ENCODE measurements at regions not wholly inside any gene's neighbourhood (a gene's known extent, or its start where the extent isn't known, plus 50 kb on each side); places are given as distances from the start of the nearest gene placed in this dataset.

DNA sequence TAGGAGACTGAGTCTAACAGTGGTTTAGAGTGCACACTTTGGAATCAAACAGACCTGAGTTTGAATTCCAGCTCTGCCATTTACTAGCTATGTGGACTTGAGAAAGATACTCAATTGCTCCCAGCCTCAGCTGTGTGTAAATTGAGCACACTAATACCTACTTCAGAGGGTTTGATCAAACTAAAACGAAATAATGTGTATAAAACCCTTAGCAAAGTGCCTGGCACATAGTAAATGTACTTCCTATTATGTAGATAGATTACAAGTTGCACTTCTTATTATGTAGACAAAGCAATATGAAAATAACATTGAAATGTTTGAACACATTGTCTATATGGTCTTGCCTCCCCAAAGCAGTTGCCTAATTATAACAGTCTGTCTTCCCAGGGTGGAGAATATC, 180.6 kb downstream of the ANXA2 start:
- no peak for DNase-seq

GRCh38 chr15:60218256-60218655, 179.5 kb downstream of the ANXA2 start:
- DNase-seq: no peak

DNA sequence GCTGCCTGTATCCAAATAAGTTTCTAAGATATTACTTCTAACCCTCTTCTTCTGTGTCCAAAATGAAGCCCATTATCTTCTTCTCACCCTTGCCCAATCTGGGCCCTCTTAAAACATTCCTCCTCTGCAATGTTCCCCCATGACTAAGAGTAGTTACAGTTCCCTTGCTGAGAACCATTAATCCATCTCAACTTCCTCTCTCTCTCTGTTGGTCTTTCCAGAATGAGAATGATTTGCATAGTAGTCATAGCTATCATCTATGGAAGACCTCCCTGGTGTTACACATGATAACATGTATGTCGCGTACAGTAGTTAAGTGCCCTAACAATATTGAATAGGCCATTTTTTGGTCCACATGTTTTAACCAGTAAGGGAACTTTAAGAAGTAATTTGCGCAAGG, 177.9 kb downstream of the ANXA2 start:
- DNase-seq: no peak

GRCh38 chr15:60221356-60221755, 176.4 kb downstream of the ANXA2 start:
- DNase-seq: no peak

DNA sequence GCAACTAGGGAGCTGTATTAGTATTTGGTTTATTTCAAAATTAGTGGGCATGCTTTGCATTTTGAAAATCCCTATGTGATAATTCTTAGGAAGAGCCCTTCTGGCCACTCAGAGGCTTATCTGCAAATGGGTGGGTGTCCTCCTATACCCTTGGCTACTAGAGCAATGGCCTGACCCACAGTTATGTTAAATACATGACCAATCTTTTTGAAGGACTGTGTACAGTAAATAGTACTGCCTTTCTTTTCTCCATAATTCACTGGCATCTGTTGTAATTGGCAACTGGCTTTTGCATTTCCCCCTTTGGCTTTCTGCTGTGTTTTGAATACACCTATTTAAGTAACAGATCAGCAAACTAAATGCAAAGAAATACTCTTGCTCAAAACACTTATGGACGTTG, 175.4 kb downstream of the ANXA2 start:
- DNase-seq: no peak

DNA sequence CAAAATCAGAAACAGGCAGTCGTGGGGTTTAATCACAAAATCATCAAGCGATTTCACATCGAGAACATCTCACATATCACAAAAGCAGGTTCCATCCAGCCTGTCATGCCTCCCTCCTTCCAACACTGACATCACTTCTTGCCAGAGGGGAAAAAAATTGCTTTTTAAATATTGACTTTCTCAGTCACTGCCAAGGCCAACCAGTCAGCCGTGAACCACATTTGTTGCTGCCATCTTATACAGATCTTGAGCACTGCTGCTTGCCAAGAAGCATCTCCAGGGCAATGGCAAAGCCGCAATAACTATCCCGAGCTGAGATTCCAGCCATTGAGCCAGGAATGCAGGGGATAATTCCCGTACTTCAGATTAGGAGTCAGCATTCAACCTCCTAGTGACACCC, 174.6 kb downstream of the ANXA2 start:
- no peak for DNase-seq

GRCh38 chr15:60226924-60227323, 170.9 kb downstream of the ANXA2 start:
- DNase-seq: no peak

DNA sequence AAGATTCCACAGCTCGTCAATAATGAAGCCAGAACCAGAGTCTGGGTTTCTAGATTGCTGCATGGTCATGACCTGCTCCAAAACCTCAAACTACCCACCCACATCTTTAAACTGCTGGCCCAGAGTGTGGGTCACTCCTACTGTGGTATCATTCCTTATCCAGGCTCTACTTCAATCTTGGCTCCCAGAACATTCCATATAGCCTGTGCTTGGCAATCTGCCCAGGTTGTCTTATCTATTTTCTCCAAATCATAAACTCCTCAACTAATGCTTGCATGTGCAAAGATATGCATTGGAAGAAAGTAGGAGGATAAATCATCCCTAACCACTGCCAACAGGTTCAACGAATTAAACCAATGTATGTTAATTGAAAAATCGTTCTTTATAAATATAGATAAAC, 169.7 kb downstream of the ANXA2 start:
- DNase-seq: no peak

DNA sequence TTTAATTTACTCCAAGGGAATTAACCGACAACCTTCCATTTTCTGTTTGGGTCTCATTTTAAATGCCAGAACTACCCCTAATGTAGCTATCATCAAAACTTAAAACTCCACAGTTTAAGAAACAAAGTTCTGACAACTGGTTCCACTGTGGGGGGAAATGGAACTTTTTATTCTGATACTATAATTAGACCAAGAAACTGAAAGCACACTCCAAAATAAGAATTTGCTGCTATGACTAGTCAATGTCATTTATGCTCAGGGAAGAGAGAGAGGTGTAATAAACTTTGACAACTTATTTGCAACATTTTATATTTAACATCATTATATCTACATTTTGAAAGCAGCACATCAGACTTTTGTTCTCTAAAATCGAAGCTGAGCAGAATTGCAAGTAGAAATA, 169.2 kb downstream of the ANXA2 start:
- DNase-seq: no peak

- no peak for DNase-seq
These were observed 161.7 kb downstream of the ANXA2 start for GRCh38 chr15:60235951-60236710.

DNA sequence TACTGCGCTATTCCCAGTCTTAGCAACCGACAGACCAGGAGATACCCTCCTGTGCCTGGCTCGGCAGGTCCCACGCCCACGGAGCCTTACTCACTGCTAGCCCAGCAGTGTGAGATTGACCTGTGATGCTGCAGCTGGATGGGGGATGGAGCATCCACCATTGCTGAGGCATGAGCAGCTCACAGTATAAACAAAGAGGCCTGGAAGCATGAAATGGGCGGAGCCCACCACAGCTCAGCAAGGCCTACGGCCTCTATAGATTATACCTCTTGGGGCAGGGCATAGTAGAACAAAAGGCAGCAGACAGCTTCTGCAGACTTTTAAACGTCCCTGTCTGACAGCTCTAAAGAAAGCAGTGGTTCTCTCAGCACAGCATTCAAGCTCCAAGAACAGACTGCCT, 160.3 kb downstream of the ANXA2 start:
- DNase-seq: no peak

- DNase-seq: no peak
These were observed 154.0 kb downstream of the ANXA2 start for GRCh38 chr15:60243769-60244168.

DNA sequence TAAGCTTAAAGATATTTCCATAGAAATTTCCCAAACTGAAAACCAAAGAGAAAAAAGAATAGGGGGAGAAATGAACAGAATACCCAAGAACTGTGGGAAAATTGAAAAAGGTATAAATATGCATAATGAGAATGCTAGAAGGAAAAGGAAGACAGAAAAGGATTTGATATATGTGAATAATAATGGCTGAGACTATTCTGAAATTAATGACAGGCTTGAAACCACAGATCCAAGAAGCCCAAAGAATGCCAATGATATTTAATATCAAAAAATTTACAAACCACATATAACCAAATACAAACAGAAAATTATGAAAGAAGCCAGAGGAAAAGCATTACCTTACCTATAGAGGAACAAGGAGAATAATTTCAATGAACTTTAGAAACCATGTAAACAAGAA, 153.0 kb downstream of the ANXA2 start:
- DNase-seq: no peak

DNA sequence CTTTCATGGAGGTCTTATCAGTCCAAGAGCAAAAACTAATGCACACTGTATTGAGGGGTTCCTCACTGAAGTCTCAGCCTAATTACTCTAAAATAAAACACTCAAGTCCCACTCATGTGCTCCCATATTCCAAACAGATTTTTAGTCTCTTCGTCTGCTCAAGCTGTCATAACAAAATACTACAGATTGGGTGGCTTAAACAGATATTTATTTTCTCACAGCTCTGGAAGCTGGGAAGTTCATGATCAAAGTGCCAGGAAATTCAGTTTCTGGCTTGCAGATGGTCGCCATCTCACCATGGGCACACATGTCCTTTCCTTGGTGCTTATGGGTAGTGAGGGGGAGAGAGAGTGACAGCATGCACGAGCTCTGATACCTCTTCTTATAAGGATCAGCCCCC, 147.5 kb downstream of the ANXA2 start:
- DNase-seq: no peak

- no peak for DNase-seq
These were observed 146.3 kb downstream of the ANXA2 start for GRCh38 chr15:60251300-60252070.

DNA sequence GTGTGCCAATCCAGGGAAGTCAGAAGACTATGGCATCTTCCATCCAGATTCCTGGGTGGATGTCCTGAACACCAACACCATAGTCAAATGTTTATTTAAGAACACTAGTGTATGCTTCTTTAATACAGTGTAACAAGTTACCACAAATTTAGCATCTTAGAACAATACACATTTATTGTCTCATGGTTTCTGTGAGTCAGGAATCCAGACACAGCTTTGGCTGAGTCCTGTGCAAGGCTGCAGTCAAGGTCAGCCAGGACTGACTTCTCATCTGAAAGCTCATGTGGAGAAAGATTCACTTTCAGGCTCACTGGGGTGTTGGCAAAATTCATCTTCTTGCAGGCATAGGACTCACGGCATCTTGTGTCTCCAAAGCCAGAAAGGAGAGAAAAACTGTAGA, 143.4 kb downstream of the ANXA2 start:
- no peak for DNase-seq

DNA sequence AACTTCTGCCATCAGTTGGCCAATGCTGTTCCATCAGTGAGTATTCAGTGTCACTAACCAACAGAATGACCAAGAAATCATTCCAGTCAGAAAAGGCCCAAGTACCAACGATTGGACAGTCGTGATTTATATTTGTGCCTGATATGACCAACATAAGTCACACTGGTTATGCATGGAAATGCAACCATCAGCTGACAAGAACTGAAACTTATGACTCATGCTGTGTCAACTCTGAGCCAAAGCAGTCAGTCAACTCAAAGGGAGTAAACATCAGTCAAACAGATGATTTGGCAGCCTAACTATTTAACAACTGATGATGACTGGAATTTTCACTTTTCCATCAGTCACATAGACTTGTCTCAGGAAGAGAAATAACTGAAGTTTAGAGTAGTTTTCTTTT, 142.4 kb downstream of the ANXA2 start:
- DNase-seq: peak; percentile 34

DNA sequence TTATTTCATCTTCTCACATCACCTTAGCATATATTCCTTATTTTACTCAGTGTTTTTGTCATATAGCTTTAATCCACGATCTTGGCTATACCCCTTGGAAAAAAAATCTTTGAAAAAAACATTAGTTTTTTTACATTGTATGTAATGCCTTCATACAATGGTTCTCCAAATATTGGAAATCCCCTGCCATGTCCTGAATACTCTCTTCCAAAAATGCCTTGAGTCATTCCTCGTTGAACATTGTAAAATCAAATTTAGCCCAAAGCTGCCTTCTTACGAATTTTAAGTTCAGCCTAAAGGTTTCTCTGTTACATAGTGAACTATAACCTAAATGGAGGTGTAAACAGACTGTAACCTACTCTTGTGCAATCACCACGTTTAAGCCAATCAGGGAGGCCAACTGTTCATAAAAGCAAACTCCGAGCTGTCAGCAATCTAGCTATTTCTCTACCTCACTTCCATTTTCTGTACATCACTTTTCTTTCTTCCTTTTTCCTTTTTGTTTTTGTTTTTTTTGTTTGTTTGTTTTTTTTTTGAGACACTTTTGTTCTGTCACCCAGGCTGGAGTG, 140.1 kb downstream of the ANXA2 start:
- no peak for DNase-seq

DNA sequence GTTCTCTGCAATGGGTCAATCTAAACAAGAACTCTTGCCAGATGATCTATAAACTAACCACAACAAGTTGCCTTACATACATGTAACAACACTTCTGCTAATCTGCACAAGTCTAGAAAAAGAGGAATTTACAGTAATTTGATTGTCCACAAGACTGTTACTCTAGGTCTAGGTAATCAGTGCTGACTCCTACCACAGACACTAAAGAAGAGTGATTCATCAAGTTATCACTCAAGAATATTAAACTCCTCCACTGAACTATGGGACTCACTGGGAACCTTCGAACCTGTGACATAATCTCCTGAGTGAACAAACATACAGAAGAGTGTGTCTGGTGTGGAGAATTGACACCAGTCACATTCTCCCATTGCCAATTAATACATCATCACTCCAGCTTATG, 138.3 kb downstream of the ANXA2 start:
- no peak for DNase-seq

GRCh38 chr15:60264088-60264487, 133.7 kb downstream of the ANXA2 start:
- no peak for DNase-seq

- DNase-seq: no peak
These were observed 133.2 kb downstream of the ANXA2 start for GRCh38 chr15:60264566-60264965.

DNA sequence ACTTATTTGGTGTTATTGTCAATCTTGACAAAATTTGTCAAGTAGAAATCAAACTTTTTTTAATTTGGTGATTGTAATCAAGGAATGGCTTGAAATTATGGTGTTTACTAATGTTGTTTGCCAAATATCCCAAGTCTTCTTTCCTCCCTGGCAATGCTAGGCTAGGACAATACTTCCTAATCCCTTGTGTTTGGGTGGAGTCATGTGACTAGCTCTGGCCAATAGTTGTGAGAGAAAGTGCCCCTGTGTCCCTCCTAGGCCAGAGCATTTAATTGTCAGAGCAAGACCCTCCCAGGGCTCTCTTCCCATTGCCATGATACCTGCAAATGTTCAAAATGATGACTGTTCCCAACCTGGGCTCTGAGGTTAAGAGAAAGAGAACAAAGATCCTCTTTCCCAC, 132.7 kb downstream of the ANXA2 start:
- no peak for DNase-seq

DNA sequence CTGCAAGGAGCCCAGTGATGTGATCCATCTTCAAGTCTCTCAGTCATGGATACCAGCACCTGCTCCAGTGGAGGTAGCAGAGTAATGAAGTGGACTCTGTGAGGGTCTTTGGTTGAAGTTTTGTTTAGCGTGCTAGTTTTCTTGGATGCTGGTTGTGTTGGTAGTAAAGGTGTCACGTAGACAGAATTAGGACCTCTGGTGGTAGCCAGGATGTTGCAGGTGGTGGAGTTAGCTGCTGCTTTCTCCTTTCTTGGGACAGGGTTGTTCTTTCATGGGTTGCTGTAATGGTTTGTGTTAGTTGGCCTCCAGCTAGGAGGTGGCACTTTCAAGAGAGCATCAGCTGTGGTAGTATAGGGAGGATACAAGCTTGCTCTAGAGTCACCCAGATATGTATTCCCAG, 125.2 kb downstream of the ANXA2 start:
- no peak for DNase-seq

- no peak for DNase-seq
These were observed 122.2 kb downstream of the ANXA2 start for GRCh38 chr15:60275624-60276023.

Data from stimulated activated CD8-positive, alpha-beta memory T cell treated with anti-CD3 and anti-CD28 coated beads, Interleukin-4, amount 100 ng/mL, for 48 hours (primary cell).